Medulla oblongata (tissue), 1 donor: ENCODE measurements at regions not wholly inside any gene's neighbourhood (a gene's known extent, or its start where the extent isn't known, plus 50 kb on each side); places are given as distances from the start of the nearest gene placed in this dataset.
"Not testable (repeated sequence)": the region's sequence is repeated elsewhere in the genome, so short reads cannot be mapped to it uniquely, and the experiment has no call there.

Experiments used
- DNase-seq: peaks from one replicate; pipeline ENCODE4 v3.0.0-alpha.2; 2015; ENCODE audit errors: extremely low spot score

- DNase-seq: no peak
Observed at GRCh38 chr3:104903064-104903463, 463.6 kb upstream of the ALCAM start.

DNA sequence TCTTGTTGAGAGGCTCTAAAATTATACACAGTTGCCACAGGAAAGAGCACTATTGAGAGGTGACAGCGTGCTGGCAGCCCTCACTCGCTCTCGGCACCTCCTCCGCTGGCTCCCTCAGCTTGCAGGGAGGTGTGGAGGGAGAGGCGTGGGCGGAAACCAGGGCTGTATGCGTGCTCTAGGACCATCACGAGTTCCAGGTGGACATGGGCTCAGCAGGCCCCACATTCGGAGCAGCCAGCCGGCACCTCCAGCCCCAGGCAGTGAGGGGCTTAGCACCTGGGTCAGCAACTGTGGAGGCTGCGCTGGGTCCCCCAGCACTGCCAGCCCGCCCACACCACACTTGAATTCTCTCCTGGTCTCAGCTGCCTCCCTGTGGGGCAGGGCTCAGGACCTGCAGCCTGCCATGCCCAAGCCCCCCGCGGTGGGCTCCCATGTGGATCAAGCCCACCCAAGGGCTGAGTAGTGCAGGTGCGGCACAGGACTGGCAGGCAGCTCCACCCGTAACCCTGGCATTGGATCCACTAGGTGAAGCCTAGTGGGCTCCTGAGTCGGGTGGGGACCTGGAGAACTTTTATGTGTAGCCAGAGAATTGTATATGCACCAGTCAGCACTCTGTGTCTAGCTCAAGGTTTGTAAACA, 460.6 kb upstream of the ALCAM start:
- DNase-seq: no peak

DNA sequence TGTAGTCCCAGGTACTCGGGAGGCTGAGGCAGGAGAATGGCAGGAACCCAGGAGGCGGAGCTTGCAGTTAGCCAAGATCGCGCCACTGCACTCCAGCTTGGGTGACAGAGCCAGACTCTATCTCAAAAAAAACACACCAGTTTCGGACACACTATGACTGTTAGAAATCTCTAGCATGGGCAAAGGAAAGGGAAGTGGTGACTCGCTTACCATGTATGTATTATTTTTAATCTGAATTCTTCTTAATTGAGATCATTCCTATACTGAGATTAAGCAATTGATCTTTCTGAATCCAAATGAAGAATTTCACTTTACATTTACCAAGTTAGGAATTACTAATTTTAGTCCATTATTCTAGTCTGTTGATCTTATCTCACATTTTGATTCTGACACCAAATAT, 459.2 kb upstream of the ALCAM start:
- DNase-seq: no peak

- no peak for DNase-seq
Observed at GRCh38 chr3:104908761-104909160, 457.9 kb upstream of the ALCAM start.

- DNase-seq: no peak
Observed at GRCh38 chr3:104909198-104909597, 457.5 kb upstream of the ALCAM start.

DNA sequence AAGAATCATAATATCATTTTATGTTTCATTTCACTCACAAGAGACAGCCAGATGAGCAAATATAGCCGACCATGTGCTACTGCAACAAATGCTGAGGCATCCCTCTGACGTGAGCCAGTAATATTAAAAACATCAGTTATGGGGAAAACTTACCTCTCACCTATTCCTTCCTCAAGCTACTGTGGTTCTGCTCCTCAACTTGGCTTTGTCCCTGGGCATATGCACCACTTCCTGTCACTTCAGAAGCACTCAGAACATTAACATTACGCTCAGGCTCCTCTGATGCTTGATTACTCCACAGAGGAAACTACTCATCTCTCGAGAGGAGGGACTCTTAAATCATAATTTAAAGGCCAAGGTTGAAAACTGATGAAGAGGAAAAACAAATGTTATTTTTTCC, 457.0 kb upstream of the ALCAM start:
- no peak for DNase-seq

DNA sequence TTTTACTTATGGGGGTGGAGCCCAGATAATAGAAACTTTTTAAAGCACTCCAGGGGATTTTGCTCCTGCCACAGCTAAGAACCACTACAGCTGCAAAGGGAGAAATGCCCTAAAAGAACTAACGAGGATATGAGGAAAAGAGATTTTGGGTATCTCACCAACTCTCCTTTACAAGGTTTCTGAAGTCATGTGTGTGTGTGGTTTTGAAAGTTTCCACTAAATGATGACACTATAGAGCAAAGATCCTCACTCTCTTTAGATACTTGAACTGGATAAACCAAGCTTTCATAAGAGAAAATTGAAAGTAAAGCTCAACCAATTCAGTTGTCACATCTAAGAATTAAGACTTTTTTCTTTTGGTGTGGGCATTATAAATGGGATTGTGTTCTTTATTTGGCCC, 455.3 kb upstream of the ALCAM start:
- no peak for DNase-seq

GRCh38 chr3:104916971-104917370, 449.7 kb upstream of the ALCAM start:
- no peak for DNase-seq

GRCh38 chr3:104920512-104920911, 446.2 kb upstream of the ALCAM start:
- DNase-seq: no peak

DNA sequence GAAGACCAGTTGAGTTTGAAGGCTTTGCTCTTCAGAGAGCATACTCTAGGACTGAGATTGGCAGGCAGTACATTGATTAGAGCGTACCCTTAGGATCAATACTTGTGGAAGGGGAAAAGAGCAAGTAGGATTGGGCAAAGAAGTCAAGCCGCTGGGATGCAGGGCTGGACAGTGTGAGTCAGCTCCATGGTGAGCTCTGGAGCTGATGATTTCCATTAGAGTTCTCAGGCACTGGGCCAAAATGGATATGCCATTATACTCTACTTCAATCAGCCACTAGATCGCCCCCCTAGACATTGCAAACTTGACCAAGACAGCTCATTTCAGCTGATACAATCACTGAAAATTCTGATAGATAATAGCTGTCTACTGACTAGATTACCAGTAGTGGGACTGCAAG, 432.7 kb upstream of the ALCAM start:
- no peak for DNase-seq

- no peak for DNase-seq
Observed at GRCh38 chr3:104935613-104936012, 431.1 kb upstream of the ALCAM start.

- DNase-seq: no peak
Observed at GRCh38 chr3:104939196-104939595, 427.5 kb upstream of the ALCAM start.

- DNase-seq: no peak
Observed at GRCh38 chr3:104941785-104942184, 424.9 kb upstream of the ALCAM start.

DNA sequence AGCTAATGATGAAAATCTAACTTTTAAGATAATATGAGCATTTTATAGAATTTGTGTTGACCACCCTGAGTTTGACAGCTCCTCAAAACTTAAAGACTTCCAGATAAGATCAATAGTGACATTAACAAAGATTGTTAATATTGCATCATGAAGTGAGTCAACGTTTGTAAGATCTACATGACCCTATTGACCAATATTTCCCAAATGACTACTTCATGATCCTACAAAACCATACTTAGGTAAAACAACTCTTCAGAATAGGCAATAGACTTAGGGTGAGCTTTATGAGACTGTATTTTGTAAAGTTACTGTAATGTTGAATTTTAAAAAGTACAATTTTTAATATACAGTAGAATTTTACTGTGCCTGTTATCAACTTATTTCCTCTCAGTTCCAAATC, 422.7 kb upstream of the ALCAM start:
- no peak for DNase-seq

GRCh38 chr3:104947943-104948342, 418.8 kb upstream of the ALCAM start:
- DNase-seq: no peak

DNA sequence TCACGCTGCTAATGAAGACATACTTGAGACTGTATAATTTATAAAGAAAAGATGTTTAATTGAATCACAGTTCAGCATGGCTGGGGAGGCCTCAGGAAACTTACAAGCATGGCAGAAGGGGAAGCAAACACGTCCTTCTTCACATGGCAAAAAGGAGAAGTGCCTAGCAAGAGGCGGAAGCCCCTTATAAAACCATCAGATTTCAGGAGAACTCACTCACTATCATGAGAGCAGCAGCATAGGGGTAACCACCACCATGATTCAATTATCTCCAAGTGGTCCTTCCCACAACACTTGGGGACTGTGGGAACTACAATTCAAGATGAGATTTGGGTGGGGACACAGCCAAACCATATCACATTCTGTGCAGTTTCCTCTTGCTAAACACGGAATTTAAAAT, 416.9 kb upstream of the ALCAM start:
- DNase-seq: not testable (repeated sequence)

- DNase-seq: no peak
Observed at GRCh38 chr3:104951426-104951825, 415.3 kb upstream of the ALCAM start.

DNA sequence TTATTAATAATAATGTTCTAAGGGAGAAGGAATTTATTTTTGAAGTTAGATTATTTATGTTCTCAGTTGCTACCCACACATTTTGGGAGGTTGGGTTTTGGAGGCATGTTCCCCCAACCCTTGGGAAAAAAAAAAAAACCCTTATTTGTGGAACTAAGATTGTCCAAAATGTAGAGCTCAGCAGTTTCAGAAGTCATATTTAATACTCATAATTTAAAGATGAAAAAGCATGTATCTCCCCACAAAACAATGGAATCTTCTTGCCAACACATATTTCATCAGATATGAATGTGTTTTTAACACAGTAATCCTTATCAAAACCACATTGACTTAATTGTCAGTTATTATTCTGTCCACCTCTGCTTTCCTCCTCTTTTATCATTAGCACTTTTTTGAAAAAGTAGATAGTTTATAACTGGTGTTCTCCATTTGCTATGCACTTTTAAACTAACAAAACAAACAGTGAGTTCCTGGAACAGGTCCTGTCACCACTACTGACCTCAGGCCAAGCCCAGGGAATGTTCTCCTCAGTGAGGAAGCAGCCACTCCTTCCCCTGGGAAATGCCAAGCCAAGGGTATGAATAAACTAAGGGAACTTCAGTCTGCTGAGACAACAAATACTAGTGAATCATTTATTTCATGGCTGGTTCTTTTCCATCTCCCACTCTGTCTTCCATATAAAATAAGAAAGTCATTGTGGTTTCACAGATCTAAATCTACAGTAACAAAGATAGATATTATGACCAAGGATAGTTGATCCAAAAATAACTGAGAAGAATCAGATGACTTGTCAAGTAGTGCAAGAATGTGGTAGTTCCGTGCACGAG, 414.4 kb upstream of the ALCAM start:
- no peak for DNase-seq

- no peak for DNase-seq
Observed at GRCh38 chr3:104956620-104957345, 409.9 kb upstream of the ALCAM start.

DNA sequence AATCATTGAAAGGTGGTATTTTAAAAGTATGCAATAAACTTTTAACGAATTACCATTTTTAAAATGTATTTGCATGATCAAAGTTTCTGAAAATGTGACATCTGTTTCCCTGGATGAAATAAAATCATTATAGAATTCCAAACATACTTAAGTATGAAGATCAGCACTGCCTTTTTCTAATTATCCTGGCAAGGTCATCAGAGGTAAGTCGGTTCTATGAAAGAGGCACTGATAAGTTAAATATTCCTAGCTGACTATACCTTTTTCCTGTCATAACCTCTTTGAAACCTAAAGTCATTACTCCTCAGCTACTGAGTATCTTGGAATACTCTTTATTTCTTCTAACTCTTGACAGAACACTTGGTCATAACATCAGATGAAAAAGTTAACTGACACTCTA, 406.1 kb upstream of the ALCAM start:
- DNase-seq: no peak

DNA sequence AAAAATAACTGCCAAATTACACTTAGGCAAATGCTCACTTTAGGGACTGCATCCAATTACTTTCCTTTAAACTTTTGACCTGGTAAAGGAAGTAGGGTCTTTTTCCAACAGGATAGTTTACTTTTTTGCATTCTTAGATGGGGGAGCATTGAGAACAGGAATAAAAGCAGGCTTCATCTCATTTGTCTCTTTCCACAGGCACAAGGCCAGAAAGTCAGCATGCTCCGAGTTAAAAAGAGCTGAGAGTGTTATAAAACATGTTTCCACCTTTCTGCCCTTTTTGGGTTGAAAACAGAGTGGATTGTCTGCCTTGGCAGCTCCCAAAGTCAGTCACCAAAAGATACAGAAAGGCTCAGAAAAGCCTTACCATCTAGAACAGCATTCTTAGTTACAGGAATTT, 404.9 kb upstream of the ALCAM start:
- peak; percentile 63 for DNase-seq

DNA sequence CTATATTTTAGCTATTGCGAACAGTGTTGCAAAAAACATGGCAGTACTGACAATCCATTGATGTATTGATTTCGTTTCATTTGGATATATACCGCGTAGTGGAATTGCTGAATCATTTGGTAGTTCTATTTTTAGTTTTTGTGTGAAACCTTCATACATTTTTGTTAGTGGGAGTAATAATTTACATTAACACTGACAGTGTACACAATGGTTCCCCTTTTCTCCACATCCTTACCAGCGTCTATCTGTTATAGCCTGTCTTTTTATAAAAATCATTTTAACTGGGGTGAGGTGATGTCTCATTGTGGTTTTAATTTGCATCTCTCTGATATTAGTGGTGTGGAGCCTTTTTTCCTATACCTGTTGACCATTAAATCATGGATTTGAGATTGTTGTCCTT, 392.4 kb upstream of the ALCAM start:
- DNase-seq: no peak

DNA sequence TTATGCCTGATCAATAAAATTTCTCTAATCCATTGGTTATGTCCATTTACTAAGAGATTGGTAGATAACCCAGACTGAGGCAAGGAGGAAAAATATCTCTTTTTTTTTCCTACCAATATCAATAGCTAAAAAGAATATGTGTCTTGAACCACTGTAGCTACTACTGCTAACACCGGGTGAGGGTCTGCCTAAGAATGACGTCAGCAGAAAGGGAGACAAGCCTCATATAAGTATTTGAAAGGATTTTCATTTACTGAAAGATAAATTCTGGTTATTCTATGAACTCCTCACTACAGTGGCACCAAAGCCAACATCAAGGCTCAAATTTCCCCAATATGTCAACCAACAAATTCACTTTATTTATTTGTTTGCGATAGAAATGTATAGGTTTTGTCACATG, 389.0 kb upstream of the ALCAM start:
- DNase-seq: no peak
